NB4 (cell line): ENCODE measurements at regions not wholly inside any gene's neighbourhood (a gene's known extent, or its start where the extent isn't known, plus 50 kb on each side); places are given as distances from the start of the nearest gene placed in this dataset.

Source experiments
- POLR2A ChIP-seq: IDR thresholded peaks from 2 replicates; pipeline ENCODE4 v1.6.1; 2011; ENCODE audit warnings: mild to moderate bottlenecking; ENCODE audit not compliant: insufficient read length; ENCODE audit errors: extremely low read depth
- TF ChIP-seq, protein P1 (sequence below): IDR thresholded peaks from one replicate; pipeline ENCODE4 v1.5.1; 2012; ENCODE audit warnings: low read depth, low read length
- TF ChIP-seq, protein P2 (sequence below): IDR thresholded peaks from 2 replicates; pipeline ENCODE4 v1.6.1; 2011; ENCODE audit warnings: low read depth, low read length

DNA sequence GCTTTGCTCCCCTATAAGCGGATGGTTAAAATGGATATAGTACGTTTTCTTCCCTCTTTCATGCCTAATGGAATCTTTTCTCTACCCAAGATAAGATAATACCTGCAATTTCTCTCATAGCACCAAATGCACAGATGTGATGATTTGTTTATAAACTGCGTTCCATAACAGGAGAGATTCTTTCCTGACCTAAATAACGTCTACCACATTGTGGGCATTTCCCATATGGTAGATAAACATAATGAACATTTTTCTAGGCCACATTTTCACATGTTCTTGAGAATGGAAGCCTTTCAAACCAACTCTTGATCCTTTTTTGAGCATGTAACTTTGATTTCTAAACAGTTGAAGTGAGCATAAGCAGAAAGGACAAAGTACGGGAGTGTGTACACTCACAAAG, 448.5 kb downstream of the CSNK1G3 start:
- TF ChIP-seq, protein P1, sequence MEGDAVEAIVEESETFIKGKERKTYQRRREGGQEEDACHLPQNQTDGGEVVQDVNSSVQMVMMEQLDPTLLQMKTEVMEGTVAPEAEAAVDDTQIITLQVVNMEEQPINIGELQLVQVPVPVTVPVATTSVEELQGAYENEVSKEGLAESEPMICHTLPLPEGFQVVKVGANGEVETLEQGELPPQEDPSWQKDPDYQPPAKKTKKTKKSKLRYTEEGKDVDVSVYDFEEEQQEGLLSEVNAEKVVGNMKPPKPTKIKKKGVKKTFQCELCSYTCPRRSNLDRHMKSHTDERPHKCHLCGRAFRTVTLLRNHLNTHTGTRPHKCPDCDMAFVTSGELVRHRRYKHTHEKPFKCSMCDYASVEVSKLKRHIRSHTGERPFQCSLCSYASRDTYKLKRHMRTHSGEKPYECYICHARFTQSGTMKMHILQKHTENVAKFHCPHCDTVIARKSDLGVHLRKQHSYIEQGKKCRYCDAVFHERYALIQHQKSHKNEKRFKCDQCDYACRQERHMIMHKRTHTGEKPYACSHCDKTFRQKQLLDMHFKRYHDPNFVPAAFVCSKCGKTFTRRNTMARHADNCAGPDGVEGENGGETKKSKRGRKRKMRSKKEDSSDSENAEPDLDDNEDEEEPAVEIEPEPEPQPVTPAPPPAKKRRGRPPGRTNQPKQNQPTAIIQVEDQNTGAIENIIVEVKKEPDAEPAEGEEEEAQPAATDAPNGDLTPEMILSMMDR, result no peak
- TF ChIP-seq, protein P2, sequence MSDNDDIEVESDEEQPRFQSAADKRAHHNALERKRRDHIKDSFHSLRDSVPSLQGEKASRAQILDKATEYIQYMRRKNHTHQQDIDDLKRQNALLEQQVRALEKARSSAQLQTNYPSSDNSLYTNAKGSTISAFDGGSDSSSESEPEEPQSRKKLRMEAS, result no peak
- TF ChIP-seq POLR2A, result no peak
